ENCODE measurements at regions not wholly inside any gene's neighbourhood (a gene's known extent, or its start where the extent isn't known, plus 50 kb on each side); places are given as distances from the start of the nearest gene placed in this dataset.

DNA sequence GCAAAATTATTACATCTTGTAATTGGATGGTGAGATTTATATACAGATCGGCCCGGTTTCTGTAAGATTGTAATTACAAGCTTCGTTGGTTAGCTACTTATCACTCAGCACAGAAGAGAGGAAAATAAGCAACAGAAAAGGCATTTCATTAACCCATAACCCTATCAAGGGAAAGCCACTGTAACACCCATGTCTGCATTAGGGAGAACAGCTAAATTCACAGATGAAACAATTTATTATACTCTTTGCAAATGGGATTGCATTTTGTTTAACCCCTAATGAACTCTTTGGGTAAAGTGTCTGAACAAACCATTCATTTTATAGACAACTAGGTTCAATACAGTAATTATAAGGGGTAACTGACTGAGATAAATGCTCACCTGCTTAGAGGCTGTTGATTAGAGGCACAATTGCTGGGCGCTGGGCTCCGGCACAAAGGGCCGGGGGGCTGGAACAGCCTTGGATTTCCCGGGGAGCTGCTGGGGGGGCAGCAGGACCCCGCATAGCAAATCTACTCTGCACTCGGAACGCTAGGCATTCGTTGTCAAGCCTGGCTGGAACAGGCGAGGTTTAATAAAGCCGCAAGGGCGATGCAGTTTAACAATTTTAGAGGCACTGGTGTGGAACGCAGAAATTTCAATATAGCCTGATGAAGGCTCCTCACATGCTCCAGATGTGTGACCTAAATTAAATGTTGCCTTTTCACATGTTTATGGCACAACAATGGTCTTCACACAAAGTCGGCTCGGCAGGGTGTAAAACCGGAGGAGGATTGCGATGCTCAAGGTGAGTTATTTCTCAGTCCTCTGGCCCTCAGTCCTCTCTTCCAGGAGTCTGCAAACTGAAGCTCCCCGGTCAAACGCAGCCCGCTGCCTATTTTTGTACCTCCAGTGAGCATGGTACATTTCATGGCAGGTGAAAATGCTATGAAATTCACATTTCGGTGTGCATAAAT, 134.0 kb upstream of the IRX6 start:
- H3K4me1 ChIP-seq (ENCODE audit: insufficient read depth, low read length, poor library complexity, severe bottlenecking) = no peaks in the 10 kb centered on the region
- H3K79me2 ChIP-seq (ENCODE audit: insufficient read depth, low read depth, low read length) = no peaks in the 10 kb centered on the region
- BruUV-seq (replicated peaks) = no TSS peak
- no peak for TF ChIP-seq EZH2phosphoT487 (IDR thresholded peaks at IDR 0.05; ENCODE audit: borderline replicate concordance, low read depth, low read length)
- no peak for TF ChIP-seq CTCF (conservative IDR thresholded peaks at IDR 0.05; ENCODE audit: low read length)
- CTCF ChIA-PET (ENCODE audit: unreplicated experiment) = no interaction called here
- H3K4me3 ChIP-seq (ENCODE audit: low read depth, low read length, poor library complexity, severe bottlenecking) = no peak overlapping the region
- H3K9me2 ChIP-seq (ENCODE audit: insufficient read depth, low read length) = no peaks in the 10 kb centered on the region
- no peak overlapping the region for H3K27ac ChIP-seq (ENCODE audit: low read depth, low read length, poor library complexity, severe bottlenecking)
- intact Hi-C loops (cut with micrococcal nuclease; ENCODE audit: unreplicated experiment) = loop anchor here (10.0 kb wide), 1 partner anchor 55 kb away; no protein-coding TSS in a partner anchor
- no peaks in the 10 kb centered on the region for H3K9me3 ChIP-seq (ENCODE audit: low read length)
- no peak overlapping the region for H2AFZ ChIP-seq (ENCODE audit: low read length)
- H4K20me1 ChIP-seq (ENCODE audit: insufficient read depth, low read length) = no peaks in the 10 kb centered on the region
- H3K36me3 ChIP-seq (ENCODE audit: insufficient read depth, low read length) = no peaks in the 10 kb centered on the region
- DNase-seq (ENCODE audit: low spot score) = no peak
- H3K4me2 ChIP-seq (ENCODE audit: low read length) = no peak overlapping the region
- POLR2A ChIA-PET = no interaction called here

DNA sequence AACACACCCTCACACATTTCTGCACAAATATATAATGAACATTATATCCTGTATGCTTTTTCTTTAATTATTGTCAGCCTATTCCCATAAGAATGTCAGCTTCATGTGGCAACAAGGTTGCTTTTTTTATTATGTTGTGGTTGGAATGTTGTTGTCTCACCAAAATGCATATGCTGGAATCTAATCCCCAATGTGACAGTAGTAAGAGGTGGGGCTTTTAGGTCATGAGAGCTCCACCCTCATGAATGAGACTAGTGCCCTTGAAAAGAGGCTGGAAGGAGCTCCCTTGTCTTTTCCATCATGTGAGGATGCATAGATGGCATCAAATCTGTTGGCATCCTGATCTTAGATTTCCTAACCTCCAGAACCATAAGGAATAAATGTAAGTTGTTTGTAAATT, 131.3 kb upstream of the IRX6 start:
- TF ChIP-seq CTCF (conservative IDR thresholded peaks at IDR 0.05; ENCODE audit: low read length) = no peak
- TF ChIP-seq EZH2phosphoT487 (IDR thresholded peaks at IDR 0.05; ENCODE audit: borderline replicate concordance, low read depth, low read length) = no peak
- Histone ChIP-seq H3K79me2 (ENCODE audit: insufficient read depth, low read depth, low read length) (no peaks in the 10 kb centered on the region), H3K4me1 (ENCODE audit: insufficient read depth, low read length, poor library complexity, severe bottlenecking) (no peaks in the 10 kb centered on the region), H3K4me3 (ENCODE audit: low read depth, low read length, poor library complexity, severe bottlenecking) (no peak overlapping the region), H3K36me3 (ENCODE audit: insufficient read depth, low read length) (no peaks in the 10 kb centered on the region), H2AFZ (ENCODE audit: low read length) (no peak overlapping the region), H3K9me3 (ENCODE audit: low read length) (no peaks in the 10 kb centered on the region), H3K4me2 (ENCODE audit: low read length) (no peak overlapping the region), H4K20me1 (ENCODE audit: insufficient read depth, low read length) (no peaks in the 10 kb centered on the region), H3K27ac (ENCODE audit: low read depth, low read length, poor library complexity, severe bottlenecking) (no peak overlapping the region), H3K9me2 (ENCODE audit: insufficient read depth, low read length) (peaks cover 4% of the 10 kb centered on the region; the same call in 1 of the 2 replicates)
- CTCF ChIA-PET (ENCODE audit: unreplicated experiment) = no interaction called here
- DNase-seq (ENCODE audit: low spot score) = no peak
- intact Hi-C loops (cut with micrococcal nuclease; ENCODE audit: unreplicated experiment) = loop anchor here (10.0 kb wide), 1 partner anchor 58 kb away; no protein-coding TSS in a partner anchor
- no TSS peak for BruUV-seq (replicated peaks)
- POLR2A ChIA-PET = no interaction called here

DNA sequence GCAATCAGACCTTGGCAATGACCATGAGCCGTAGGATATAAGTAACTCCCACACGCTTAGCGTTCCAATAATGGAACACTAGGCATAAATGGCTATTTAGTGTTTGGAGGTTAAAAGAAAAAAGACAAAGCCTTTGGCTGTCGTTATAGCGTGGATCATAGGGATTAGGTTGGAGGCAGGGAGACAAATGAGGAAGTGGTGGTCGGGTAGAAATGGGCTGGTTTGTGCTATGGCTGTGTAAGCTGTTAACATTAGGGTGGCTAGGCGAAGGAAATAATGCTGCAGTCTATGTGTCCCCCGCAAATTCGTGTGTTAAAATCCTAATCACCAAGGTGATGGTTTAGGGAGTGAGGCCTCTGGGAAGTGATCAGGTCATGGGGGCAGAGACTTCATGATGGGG, 120.4 kb upstream of the IRX6 start:
- POLR2A ChIA-PET = no interaction called here
- no peak for DNase-seq (ENCODE audit: low spot score)
- Histone ChIP-seq H3K27ac (ENCODE audit: low read depth, low read length, poor library complexity, severe bottlenecking) (no peak overlapping the region), H3K4me2 (ENCODE audit: low read length) (no peak overlapping the region), H4K20me1 (ENCODE audit: insufficient read depth, low read length) (no peaks in the 10 kb centered on the region), H3K4me3 (ENCODE audit: low read depth, low read length, poor library complexity, severe bottlenecking) (no peak overlapping the region), H3K79me2 (ENCODE audit: insufficient read depth, low read depth, low read length) (no peaks in the 10 kb centered on the region), H3K4me1 (ENCODE audit: insufficient read depth, low read length, poor library complexity, severe bottlenecking) (no peaks in the 10 kb centered on the region), H3K9me3 (ENCODE audit: low read length) (no peaks in the 10 kb centered on the region), H3K36me3 (ENCODE audit: insufficient read depth, low read length) (no peaks in the 10 kb centered on the region), H2AFZ (ENCODE audit: low read length) (no peak overlapping the region), H3K9me2 (ENCODE audit: insufficient read depth, low read length) (no peaks in the 10 kb centered on the region)
- CTCF ChIA-PET (ENCODE audit: unreplicated experiment) = no interaction called here
- intact Hi-C loops (cut with micrococcal nuclease; ENCODE audit: unreplicated experiment) = no loop called here
- no peak for TF ChIP-seq CTCF (conservative IDR thresholded peaks at IDR 0.05; ENCODE audit: low read length)
- TF ChIP-seq EZH2phosphoT487 (IDR thresholded peaks at IDR 0.05; ENCODE audit: borderline replicate concordance, low read depth, low read length) = no peak
- no TSS peak for BruUV-seq (replicated peaks)
